ENCODE measurements at regions not wholly inside any gene's neighbourhood (a gene's known extent, or its start where the extent isn't known, plus 50 kb on each side); places are given as distances from the start of the nearest gene placed in this dataset.

GRCh38 chr2:19685731-19686130 is 216.1 kb downstream of the TTC32 start:
- TF ChIP-seq CTCF (IDR thresholded peaks at IDR 0.05) (no peak), POLR2A (IDR thresholded peaks at IDR 0.05) (no peak)

Data from adrenal gland (tissue), 5 donors.